AG10803 (cell line): ENCODE measurements at regions not wholly inside any gene's neighbourhood (a gene's known extent, or its start where the extent isn't known, plus 50 kb on each side); places are given as distances from the start of the nearest gene placed in this dataset.
"Not testable (repeated sequence)": the region's sequence is repeated elsewhere in the genome, so short reads cannot be mapped to it uniquely, and the experiment has no call there.

Experiments
- DNase-seq: peaks from one replicate; pipeline ENCODE4 v3.0.0; 2010; ENCODE audit warnings: low read depth
- H3K4me3 ChIP-seq: 2 replicates; pipeline ENCODE4 v1.5.1; 2011; ENCODE audit warnings: mild to moderate bottlenecking, low read length, control low read depth
- TF ChIP-seq, protein P1 (sequence below): conservative IDR thresholded peaks from 2 replicates; pipeline ENCODE4 v1.5.1; 2011; ENCODE audit warnings: mild to moderate bottlenecking, low read length, control low read depth, inconsistent platforms

DNA sequence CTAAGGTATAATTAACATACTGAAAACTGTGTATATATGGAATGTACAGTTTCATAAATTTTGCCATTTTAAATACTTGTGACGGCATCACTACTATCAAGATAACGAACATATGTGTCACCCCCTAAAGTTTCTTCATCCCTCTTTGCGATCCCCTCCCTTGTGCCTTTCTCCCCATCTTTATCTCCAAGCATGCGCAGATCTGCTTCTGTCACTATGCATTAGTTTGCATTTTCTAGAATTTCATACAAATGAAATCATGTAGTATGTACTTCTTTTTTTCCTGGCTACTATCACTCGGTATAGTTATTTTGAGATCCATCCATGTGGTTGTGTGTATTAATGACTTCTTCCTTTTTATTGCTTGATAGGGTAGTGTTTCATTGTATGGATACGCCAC lies 154.9 kb downstream of the ZNF648 start:
- H3K4me3 ChIP-seq, result no peak overlapping the region
- DNase-seq, result no peak
- TF ChIP-seq, protein P1, sequence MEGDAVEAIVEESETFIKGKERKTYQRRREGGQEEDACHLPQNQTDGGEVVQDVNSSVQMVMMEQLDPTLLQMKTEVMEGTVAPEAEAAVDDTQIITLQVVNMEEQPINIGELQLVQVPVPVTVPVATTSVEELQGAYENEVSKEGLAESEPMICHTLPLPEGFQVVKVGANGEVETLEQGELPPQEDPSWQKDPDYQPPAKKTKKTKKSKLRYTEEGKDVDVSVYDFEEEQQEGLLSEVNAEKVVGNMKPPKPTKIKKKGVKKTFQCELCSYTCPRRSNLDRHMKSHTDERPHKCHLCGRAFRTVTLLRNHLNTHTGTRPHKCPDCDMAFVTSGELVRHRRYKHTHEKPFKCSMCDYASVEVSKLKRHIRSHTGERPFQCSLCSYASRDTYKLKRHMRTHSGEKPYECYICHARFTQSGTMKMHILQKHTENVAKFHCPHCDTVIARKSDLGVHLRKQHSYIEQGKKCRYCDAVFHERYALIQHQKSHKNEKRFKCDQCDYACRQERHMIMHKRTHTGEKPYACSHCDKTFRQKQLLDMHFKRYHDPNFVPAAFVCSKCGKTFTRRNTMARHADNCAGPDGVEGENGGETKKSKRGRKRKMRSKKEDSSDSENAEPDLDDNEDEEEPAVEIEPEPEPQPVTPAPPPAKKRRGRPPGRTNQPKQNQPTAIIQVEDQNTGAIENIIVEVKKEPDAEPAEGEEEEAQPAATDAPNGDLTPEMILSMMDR, result no peak

DNA sequence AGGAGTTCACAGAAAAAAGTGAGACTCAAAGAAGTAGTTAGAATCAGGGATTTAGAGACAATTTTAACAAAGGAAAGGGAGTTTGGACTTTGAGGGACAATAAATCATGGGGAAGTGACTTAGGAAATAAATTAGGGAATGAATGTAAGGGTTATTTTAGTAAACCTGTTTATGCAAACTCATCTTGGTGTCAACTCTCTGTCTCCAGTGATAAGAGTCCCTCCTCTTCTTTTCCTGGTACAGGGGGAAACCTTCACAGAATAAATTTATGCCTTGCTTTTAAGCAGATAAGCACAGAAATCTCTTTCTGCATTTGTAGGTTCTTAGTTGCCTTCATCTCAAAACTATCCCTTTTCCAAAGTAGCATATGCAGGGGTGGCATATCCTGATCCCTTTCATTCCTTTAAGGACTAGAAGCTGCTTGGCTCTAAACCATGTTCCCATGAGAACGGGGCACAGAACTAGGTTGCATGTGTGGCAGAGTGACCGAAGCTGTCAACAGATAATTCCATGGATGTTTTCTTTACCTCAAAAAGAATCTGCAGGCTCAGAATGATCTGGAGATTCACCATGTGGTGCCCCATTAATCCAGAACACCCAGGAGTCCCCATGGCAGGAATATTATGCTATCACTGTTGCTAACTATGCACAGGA lies 155.4 kb downstream of the ZNF648 start:
- no peak for DNase-seq
- TF ChIP-seq, protein P1, result no peak
- no peak overlapping the region for H3K4me3 ChIP-seq

DNA sequence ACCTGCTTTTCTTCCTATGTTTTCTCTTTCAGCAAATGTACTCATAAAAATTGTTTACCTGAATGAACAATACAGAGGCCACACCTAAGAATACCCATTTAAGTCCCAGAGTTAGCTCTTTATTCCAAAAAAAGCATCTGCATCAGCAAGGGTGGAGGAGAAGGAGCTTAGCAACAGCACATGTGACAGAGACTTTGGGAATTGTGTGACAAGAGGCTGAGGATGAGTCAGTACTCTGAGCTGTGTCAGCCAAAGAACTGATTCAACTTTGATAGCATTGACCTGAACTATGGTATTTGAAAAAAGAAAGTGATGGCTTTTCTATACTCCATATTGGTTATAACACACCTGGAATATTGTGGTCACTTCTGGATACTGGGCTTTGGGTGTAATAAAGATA lies 162.7 kb downstream of the ZNF648 start:
- no peak overlapping the region for H3K4me3 ChIP-seq
- no peak for DNase-seq
- TF ChIP-seq, protein P1, result no peak

DNA sequence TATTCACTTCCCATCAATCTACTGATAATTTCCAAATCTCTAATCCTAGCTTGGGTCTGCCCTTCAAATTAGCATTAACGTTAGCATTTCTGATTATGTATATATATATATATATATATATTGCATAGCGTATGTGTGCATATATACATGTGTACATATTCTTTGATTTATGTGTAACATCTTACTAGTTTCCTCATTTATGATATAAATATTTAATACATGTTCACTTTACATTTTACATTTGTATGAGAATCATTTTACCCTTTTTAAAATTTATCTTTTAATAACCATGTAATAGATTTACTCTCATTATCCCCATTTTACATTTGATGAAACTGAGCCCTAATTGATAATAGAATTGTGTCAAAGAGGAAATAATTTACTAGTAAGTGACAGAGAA lies 164.7 kb downstream of the ZNF648 start:
- TF ChIP-seq, protein P1, result no peak
- DNase-seq, result no peak
- H3K4me3 ChIP-seq, result no peak overlapping the region

DNA sequence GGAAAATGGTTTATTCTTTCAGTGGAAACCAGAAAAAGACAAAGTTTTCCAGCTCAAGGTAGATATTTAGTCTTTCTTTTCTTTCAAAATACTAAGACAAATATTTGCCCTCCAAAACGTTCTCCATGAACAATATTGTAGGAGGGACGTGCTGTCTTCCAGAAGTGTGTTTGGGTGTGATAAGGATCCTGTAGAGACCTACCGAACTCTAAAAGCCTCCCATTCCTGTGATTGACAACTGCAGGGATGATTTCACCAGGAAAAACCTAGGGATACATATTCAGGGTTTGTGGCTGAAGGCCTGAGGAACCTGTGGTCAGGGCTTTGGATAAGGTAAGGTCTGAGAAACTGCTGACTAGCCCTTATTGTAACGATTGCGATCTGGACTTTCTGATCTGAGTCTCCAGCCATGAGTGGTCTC lies 167.1 kb downstream of the ZNF648 start:
- TF ChIP-seq, protein P1, result no peak
- no peak overlapping the region for H3K4me3 ChIP-seq
- DNase-seq, result no peak

DNA sequence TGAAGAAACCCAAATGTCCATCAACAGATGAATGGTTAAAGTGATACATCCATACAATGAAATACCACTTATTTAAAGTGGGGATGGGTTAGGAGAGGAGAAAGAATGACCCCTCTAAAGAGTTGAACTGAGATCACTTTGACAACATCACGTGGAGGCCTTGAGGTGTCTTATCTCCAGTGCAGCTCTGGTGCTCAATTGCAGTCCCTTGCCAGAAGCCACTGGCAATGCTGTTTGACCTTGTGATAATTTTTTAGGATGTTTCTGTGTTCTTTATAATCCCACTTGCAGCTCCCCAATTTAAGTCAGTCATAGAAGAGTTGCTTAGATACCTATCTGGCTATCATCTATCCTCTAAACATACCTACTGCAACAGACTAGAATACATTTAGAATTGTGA lies 167.6 kb downstream of the ZNF648 start:
- TF ChIP-seq, protein P1, result no peak
- no peak for DNase-seq
- H3K4me3 ChIP-seq, result no peak overlapping the region

DNA sequence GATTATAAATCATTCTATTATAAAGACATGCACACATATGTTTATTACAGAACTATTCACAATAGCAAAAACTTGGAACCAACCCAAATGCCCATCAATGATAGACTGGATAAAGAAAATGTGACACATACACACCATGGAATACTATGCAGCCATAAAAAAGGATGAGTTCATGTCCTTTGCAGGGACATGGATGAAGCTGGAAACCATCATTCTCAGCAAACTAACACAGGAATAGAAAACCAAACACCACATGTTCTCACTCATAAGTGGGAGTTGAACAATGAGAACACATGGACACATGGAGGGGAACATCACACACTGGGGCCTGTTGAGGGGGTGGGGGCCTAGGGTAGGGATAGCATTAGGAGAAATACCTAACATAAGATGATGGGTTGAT lies 168.4 kb downstream of the ZNF648 start:
- not testable (repeated sequence) for DNase-seq, H3K4me3 ChIP-seq

DNA sequence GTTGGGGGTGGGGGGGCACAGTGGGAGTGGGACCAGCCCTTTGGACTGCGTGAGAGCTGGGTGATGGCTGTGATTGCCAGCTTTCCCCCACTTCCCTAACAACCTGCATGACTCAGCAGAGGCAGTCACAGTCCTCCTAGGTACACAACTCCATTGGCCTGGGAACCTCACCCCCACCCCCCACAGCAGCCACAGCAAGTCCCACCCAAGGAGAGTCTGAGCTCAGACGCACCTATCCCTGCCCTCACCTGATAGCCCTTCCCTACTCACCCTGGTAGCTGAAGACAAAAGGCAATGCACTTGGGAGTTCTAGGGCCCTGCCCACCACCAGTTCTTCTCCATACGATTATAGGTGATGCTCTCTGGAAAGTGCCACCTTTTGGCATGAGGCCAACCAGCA lies 188.9 kb downstream of the ZNF648 start:
- DNase-seq, result no peak
- TF ChIP-seq, protein P1, result no peak
- no peak overlapping the region for H3K4me3 ChIP-seq
